ENCODE measurements at regions not wholly inside any gene's neighbourhood (a gene's known extent, or its start where the extent isn't known, plus 50 kb on each side); places are given as distances from the start of the nearest gene placed in this dataset.
"Not testable (repeated sequence)": the region's sequence is repeated elsewhere in the genome, so short reads cannot be mapped to it uniquely, and the experiment has no call there.

DNA sequence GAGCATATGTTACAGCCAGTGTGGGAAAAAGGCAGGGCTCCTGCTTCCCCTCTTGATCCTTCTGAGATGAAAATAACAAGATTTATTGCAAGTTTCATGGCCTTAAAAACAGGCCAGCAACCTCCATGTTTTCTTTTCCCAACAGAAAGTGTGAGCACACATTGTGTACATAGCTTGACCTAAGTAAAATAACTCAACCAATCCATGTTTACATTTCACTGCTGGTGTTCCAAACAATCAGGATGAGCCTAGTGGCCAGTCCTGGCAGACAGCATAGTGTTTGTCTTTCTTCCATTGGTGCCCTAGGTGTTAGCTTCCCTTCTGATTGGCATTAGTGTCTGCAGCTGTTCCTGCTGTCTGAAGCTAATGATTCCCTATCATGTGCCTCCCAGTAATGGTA, 847.7 kb downstream of the EPHA3 start:
- Histone ChIP-seq H3K4me1 (ENCODE audit: control insufficient read depth, insufficient read depth, low read length) (no peaks in the 10 kb centered on the region), H3K9me3 (ENCODE audit: control insufficient read depth, insufficient read depth, low read depth, low read length) (no peaks in the 10 kb centered on the region), H3K4me3 (ENCODE audit: low read depth, low read length) (no peak overlapping the region), H3K36me3 (ENCODE audit: control insufficient read depth in 2 of 2, insufficient read depth in 1 of 2, low read length in 2 of 2) (no peaks in the 10 kb centered on the region), H3K27ac (ENCODE audit: extremely low read depth, low read depth, low read length) (no peak overlapping the region)
- CTCF ChIA-PET = no interaction called here
- POLR2A ChIA-PET = no interaction called here
- no peak for TF ChIP-seq ZNF146 (tag by site-specific recombination; IDR thresholded peaks at IDR 0.05)
- TF ChIP-seq, protein P1, sequence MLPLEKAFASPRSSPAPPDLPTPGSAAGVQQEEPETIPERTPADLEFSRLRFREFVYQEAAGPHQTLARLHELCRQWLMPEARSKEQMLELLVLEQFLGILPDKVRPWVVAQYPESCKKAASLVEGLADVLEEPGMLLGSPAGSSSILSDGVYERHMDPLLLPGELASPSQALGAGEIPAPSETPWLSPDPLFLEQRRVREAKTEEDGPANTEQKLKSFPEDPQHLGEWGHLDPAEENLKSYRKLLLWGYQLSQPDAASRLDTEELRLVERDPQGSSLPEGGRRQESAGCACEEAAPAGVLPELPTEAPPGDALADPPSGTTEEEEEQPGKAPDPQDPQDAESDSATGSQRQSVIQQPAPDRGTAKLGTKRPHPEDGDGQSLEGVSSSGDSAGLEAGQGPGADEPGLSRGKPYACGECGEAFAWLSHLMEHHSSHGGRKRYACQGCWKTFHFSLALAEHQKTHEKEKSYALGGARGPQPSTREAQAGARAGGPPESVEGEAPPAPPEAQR (tag by site-specific recombination; IDR thresholded peaks at IDR 0.05) = no peak
- TF ChIP-seq OSR2 (tag by site-specific recombination; IDR thresholded peaks at IDR 0.05) = no peak
- no peak for TF ChIP-seq ZNF571 (tag by site-specific recombination; IDR thresholded peaks at IDR 0.05)
- TF ChIP-seq, protein P2, sequence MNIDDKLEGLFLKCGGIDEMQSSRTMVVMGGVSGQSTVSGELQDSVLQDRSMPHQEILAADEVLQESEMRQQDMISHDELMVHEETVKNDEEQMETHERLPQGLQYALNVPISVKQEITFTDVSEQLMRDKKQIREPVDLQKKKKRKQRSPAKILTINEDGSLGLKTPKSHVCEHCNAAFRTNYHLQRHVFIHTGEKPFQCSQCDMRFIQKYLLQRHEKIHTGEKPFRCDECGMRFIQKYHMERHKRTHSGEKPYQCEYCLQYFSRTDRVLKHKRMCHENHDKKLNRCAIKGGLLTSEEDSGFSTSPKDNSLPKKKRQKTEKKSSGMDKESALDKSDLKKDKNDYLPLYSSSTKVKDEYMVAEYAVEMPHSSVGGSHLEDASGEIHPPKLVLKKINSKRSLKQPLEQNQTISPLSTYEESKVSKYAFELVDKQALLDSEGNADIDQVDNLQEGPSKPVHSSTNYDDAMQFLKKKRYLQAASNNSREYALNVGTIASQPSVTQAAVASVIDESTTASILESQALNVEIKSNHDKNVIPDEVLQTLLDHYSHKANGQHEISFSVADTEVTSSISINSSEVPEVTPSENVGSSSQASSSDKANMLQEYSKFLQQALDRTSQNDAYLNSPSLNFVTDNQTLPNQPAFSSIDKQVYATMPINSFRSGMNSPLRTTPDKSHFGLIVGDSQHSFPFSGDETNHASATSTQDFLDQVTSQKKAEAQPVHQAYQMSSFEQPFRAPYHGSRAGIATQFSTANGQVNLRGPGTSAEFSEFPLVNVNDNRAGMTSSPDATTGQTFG (tag by site-specific recombination; IDR thresholded peaks at IDR 0.05; ENCODE audit: borderline replicate concordance) = no peak
- no peak for TF ChIP-seq ZNF837 (tag by site-specific recombination; IDR thresholded peaks at IDR 0.05)
- no peak for TF ChIP-seq ZNF169 (tag by site-specific recombination; IDR thresholded peaks at IDR 0.05)
- TF ChIP-seq, protein P3, sequence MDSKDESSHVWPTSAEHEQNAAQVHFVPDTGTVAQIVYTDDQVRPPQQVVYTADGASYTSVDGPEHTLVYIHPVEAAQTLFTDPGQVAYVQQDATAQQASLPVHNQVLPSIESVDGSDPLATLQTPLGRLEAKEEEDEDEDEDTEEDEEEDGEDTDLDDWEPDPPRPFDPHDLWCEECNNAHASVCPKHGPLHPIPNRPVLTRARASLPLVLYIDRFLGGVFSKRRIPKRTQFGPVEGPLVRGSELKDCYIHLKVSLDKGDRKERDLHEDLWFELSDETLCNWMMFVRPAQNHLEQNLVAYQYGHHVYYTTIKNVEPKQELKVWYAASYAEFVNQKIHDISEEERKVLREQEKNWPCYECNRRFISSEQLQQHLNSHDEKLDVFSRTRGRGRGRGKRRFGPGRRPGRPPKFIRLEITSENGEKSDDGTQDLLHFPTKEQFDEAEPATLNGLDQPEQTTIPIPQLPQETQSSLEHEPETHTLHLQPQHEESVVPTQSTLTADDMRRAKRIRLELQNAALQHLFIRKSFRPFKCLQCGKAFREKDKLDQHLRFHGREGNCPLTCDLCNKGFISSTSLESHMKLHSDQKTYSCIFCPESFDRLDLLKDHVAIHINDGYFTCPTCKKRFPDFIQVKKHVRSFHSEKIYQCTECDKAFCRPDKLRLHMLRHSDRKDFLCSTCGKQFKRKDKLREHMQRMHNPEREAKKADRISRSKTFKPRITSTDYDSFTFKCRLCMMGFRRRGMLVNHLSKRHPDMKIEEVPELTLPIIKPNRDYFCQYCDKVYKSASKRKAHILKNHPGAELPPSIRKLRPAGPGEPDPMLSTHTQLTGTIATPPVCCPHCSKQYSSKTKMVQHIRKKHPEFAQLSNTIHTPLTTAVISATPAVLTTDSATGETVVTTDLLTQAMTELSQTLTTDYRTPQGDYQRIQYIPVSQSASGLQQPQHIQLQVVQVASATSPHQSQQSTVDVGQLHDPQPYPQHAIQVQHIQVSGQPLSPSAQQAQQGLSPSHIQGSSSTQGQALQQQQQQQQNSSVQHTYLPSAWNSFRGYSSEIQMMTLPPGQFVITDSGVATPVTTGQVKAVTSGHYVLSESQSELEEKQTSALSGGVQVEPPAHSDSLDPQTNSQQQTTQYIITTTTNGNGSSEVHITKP (tag by site-specific recombination; IDR thresholded peaks at IDR 0.05) = no peak
- no peak for TF ChIP-seq ZNF791 (tag by site-specific recombination; IDR thresholded peaks at IDR 0.05)
- TF ChIP-seq HOXA7 (CRISPR knock-in tag; IDR thresholded peaks at IDR 0.05; ENCODE audit: borderline replicate concordance) = no peak
- no peak for TF ChIP-seq ZNF423 (tag by site-specific recombination; IDR thresholded peaks at IDR 0.05)
- TF ChIP-seq ZNF600 (tag by site-specific recombination; IDR thresholded peaks at IDR 0.05) = no peak
- no peak for TF ChIP-seq GLI2 (tag by site-specific recombination; IDR thresholded peaks at IDR 0.05; ENCODE audit: borderline replicate concordance, low read depth)
- no peak for TF ChIP-seq ZFHX2 (tag by site-specific recombination; conservative IDR thresholded peaks at IDR 0.05)
- TF ChIP-seq ZNF394 (tag by site-specific recombination; IDR thresholded peaks at IDR 0.05; ENCODE audit: borderline replicate concordance) = no peak

DNA sequence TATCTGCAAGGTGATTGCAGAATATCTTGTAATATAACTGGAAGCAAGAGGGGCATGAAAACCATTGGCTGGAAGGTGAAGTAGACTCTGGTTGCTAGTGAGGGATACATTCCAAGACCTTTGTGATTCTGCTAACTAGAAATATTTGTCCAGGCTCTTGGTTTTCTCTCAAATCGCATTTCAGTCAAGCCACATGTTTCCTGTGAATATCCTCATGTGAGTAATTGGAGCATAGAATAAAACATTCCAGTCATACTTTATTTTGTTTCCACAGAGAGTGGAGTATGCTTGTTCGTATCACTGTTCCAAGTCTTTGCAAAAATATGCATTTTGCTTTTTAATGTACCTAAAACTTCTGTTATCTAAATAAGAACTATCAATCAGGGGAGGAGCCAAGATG, 850.0 kb downstream of the EPHA3 start:
- Histone ChIP-seq H3K27ac (ENCODE audit: extremely low read depth, low read depth, low read length) (no peak overlapping the region), H3K36me3 (ENCODE audit: control insufficient read depth in 2 of 2, insufficient read depth in 1 of 2, low read length in 2 of 2) (no peaks in the 10 kb centered on the region), H3K9me3 (ENCODE audit: control insufficient read depth, insufficient read depth, low read depth, low read length) (no peaks in the 10 kb centered on the region), H3K4me3 (ENCODE audit: low read depth, low read length) (no peak overlapping the region), H3K4me1 (ENCODE audit: control insufficient read depth, insufficient read depth, low read length) (no peaks in the 10 kb centered on the region)
- POLR2A ChIA-PET = no interaction called here
- TF ChIP-seq ZNF174 (tag by site-specific recombination; IDR thresholded peaks at IDR 0.05) (no peak), ZSCAN30 (tag by site-specific recombination; IDR thresholded peaks at IDR 0.05) (no peak), GLIS2 (tag by site-specific recombination; IDR thresholded peaks at IDR 0.05) (no peak), ZNF658 (tag by site-specific recombination; IDR thresholded peaks at IDR 0.05) (no peak)
- CTCF ChIA-PET = no interaction called here

DNA sequence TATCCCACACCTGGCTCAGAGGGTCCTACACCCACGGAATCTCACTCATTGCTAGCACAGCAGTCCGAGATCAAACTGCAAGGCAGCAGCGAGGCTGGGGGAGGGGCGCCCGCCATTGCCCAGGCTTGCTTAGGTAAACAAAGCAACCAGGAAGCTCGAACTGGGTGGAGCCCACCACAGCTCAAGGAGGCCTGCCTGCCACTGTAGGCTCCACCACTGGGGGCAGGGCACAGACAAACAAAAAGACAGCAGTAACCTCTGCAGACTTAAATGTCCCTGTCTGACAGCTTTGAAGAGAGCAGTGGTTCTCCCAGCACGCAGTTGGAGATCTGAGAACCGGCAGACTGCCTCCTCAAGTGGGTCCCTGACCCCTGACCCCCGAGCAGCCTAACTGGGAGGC, 850.7 kb downstream of the EPHA3 start:
- H3K4me3 ChIP-seq (ENCODE audit: low read depth, low read length); H3K27ac ChIP-seq (ENCODE audit: extremely low read depth, low read depth, low read length); H3K36me3 ChIP-seq (ENCODE audit: control insufficient read depth in 2 of 2, insufficient read depth in 1 of 2, low read length in 2 of 2); H3K4me1 ChIP-seq (ENCODE audit: control insufficient read depth, insufficient read depth, low read length); H3K9me3 ChIP-seq (ENCODE audit: control insufficient read depth, insufficient read depth, low read depth, low read length); CTCF ChIA-PET; POLR2A ChIA-PET: not testable (repeated sequence)

Data from HEK293 (cell line).